Eye (tissue), 1 donor: ENCODE measurements at regions not wholly inside any gene's neighbourhood (a gene's known extent, or its start where the extent isn't known, plus 50 kb on each side); places are given as distances from the start of the nearest gene placed in this dataset.
A peak's percentile ranks its signal among the peaks of the same experiment; 100 is the strongest.

Experiments
- DNase-seq: peaks from one replicate; pipeline ENCODE4 v3.0.0-alpha.2; 2015

DNA sequence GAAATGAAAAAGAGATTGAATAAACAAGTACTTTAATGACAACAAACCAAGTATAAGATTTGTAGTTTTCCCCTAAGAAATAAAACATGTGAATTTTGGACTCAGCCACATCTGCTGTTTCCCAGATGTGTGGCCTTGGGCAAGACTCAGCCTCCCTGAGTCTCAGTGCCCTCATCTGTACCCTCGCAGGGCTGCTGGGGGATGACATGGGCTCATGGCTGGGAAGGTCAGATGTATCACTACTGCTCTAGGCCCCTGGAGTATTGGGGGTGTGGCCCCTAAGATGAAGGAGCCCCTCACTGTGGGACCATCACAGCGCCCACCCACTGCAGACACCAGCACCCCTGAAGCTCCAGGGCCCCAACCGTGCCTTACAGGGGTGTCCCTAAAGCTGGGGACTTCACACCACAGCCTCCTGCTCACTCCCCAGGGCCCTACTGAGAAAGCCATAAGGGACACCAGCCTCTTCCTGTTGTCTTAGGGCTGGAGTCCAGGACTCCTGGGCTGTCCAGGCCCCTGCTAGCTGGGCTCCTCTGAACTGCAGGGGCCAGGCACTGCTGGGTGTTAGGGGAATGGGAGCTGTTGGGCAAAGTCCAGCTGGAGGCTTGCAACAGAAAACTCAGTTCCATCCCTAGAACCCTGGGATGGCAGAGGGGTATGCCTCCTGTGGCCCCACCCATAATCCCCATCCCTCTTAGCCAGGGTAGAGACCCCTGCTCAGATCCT, 104.0 kb upstream of the WNT4 start:
- no peak for DNase-seq

DNA sequence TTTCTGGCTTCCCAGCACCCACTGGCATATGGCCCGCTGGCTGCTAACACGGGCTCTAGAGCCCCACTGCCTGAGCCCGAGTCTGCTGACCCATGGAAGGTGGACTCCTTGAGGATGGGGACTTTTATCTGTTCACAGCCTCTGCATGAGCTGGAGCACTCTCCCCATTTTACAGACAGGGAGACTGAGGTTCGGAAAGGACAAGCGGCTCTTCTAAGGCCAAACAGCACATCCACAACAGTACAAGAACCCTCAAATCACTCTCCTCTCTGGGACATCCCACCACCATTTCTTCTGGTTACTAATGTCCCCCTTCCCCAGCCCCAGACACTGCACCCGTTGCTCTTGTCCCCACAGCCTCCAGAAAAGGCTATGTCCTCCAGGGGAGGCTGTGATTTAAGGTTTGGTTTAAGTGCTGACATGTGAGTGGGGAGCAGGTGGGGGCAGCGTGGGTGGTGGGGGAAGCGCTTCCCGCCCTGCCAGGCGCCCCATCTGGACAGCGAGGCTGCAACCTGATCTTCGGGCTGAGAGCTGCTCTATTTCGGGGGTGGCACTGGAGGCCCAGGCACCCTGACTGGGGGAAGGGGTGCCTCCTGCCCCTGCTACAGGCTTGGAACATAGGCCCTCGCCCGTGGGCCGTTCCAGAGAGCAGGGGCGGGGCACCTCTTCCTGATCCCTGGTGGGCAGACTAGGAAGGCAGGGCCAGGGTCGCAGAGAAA, 104.8 kb upstream of the WNT4 start:
- no peak for DNase-seq

DNA sequence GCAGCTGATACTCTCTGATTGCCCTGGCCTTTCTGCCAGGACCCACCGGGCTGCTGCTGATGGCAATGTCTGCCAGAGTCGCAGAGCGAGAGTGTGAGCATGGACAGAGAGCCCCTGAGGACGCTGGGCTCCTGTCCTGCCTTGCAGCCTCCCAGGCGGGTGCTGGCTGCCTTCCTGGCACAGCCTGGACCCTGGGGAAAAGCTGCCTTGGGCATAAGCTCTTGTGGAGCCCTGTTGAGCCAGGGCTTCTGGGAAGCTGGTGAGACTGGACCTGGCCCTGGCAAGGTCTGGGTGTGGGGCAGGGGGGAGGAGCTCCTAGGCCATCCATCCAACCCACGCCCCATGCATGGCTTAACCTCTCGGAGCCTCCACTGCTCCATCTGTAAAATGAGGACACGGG, 105.8 kb upstream of the WNT4 start:
- no peak for DNase-seq

DNA sequence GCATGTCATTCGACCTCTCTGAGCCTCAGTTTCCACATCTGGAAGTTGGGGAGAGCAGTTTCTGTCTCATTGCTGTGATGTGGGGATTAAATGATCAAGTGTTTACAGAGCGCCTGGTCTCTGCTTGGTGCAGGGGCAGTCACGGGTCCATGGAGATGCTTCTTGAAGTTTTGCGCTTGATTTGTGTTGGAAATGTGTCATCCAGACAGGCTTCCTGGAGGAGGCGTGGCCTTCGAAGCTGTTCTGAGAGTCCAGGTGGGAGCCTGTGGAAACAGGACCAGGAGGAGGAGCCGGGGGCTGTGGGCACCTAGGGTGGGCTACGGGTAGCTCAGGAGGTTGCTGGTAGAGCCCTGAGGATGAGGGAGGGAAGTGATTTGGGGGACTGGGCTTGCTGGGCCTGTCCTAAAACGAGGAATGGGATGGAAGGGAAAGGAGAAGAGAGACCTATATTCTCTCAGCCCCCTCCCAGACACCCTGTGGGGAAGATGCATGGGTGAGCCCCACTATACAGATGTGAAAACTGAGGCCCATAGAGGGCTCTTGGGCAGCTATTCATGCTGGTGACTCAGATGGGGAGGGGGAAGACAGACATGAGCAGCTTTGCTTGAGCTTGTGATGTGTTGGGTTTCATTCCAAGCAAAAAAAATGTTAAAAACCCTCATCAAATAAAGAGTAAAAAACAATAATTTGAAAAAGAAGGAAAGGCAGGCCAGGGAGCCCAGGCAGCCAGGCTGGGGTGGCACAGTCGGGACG, 107.2 kb upstream of the WNT4 start:
- DNase-seq = no peak

DNA sequence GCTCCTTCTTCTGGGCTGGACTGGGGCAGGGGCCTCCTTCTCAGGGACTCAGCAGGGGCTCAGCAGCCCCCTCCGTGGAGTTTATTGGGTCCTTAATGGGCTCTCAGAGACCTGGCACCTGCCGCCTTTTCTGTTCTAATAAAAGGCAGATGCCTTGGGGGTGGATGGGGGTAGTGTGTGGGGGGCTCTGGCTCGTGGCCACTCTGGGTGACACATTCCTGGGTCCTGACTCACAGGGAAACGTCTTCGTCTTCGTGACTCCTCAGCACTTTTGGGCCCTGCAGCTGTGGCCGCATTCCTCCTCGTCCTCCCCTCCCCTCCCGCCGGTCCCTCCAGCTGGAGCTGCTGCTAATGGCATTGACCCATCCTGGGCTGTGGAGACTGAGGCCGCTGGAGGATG, 107.8 kb upstream of the WNT4 start:
- DNase-seq = peak; percentile 54

DNA sequence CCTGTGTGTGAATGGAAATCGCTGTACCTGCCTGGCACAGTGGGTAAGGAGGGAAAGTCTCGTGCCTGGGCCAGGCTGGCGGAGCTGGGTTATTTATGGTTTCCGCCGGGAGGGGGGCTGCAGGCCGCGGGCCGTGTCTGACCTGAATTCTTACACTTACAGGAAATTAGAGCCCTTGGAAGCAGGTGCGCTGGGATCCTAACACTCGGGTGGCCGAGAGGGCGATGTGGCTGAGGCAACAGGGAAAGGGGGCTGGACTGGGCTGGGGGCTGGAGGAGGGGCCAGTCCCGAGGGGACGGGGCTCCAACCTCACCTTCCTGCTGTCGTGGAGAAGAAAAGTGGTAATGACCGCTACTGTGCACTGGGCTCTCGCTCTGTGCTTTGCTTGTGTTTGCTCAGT, 109.4 kb upstream of the WNT4 start:
- no peak for DNase-seq

DNA sequence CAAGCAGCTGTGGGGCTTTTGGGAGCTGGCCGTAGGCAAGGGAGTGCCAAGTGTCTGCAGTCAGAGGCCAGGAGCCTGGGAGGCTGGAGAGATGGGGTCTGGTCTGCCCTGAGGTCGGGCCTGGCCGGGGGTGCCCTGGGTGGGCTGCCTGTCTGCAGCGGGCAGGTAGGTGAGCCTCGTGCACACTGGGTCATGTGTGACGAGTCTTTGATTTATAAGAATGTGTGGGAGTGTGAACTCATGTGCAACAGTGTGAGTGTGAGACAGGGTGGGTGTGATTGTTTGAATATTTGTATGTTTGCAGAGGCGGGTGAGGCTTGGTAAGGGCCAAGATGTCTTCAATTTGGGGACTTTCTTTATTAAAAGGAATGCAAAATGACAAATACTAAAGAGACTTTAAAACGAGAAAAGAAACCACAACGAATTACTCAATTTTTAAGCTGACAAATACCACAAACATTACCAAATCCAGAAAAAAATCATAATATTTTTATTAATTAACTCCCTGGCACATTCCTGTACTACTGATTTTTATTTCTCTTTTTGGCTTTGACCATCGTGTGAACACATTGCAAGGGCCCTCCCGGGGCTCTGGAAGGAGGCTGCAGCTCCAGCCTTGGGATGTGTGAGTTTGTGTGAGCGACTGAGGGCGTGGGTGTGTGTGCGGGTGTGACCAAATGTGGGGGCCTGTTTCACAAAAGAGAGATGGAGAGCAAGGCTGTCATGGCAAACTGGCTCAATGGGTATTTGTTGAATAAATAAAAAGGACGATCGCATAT, 110.3 kb upstream of the WNT4 start:
- no peak for DNase-seq

DNA sequence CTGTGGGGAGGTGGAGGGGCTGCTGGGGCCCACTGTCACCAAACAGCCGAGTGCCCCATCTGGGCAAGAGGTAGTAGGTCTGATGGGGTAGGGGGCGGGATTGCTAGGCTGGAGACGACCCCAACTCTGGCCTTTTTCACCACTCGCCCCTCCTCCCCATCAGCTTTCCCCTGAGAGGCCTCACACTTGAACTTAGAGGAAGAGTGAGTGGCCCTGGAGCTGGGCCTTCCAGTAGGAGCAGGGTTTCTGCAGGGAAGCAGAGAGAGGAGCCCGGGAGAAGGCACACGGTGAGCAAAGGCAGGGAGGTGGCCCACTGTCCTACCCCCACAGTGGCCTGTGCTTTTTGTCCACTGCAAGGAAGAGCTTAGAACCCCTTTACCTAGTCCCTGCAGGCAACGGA, 111.9 kb upstream of the WNT4 start:
- no peak for DNase-seq

DNA sequence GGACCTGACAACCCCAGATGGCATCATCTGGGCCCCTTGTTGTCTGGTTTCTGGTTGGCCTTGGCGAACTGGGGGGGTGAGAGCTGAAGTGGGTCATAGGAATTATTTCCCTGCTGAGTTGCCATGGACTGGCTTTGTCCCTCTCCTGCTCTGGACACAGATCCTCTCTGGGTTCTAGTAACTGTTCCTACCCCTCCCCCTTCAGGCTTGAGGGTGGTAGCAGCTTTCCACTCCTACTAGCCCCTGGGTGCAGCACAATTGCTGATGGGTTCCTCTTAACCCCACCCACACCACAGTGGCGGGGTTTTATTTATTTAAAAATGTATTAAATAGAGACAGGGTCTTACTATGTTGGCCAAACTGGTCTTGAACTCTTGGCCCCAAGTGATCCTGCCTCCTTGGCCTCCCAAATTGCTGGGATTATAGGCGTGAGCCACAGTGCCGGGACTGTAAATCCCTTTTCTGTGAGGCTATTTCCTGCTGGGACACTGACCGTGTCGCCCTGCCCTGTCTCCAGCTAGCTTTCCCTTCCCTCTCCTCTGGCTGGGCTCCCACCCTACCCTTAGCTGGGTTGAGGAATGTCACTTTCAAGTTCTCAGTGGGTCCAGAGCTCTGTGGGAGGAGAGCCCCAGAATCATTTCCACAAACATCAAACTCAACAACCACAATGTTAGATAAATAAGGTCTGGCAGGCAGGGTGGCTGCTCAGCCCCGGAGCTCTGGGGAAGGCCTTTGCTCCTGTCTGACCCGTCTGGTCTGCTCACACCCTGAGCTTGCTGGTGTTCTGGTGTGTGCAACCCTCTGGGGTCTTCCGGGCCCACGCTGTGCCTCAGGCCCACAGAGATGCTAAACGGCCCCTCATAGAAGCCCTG, 112.7 kb upstream of the WNT4 start:
- no peak for DNase-seq

DNA sequence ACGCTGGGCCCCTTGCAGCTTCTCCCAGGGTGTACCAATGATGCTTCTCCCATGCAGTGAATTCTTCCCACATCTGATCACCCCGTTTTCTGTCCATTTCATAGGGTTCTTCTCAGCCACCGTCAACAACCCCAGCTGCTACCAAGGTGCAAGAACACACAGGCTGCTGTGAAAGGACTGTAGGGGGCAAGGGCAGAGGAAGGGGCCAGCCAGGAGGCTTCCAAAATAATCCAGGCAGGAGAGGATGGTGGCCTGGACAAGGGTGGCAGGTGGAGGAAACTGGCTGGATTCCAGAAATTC, 113.3 kb upstream of the WNT4 start:
- no peak for DNase-seq

DNA sequence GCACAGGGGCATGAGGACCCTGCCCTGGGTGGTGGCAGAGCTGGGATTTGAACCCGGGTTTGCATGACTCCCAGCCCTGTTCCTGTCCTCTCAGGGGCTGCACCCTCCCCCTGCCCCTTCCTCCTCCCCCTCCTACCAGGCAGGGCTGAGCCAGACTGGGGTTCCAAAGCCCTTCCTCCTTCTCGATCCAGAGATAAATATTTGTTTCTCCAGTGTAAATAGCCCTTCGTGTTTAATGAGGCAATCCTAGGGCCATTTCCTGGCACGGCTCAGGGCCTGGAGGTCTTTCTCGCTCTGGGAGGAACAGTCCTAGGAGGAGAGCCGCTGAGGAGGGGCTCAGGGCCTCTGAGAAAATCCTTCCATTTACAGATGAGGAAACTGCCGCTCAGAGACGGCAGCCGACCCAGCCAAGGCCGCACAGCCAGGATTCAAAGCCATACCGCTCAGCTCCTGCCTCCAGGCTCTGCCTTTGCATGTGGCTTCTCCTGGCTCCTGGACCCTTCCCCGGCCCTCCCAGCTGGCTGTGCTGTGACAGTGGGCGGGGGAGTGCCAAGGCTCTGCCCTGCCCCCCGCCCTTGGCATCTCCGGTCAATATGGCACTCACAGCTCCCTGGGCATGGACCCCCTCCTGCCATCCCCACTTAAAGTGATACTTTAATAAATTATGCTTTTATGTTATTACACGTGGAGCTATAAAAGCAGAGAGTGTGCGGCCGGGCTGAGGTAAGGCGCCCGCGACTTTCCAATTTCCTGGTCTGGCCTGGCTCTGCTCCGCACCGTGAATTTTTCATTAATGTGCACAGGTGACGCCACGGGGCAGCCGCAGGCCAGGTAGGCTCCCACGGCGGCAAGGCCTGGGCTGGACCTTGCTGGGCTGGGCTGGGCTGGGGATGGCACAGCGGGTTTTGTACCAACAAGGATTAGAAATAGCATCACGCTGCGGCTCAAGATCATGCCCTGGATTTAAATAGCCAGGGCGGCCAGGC, 114.7 kb upstream of the WNT4 start:
- no peak for DNase-seq

DNA sequence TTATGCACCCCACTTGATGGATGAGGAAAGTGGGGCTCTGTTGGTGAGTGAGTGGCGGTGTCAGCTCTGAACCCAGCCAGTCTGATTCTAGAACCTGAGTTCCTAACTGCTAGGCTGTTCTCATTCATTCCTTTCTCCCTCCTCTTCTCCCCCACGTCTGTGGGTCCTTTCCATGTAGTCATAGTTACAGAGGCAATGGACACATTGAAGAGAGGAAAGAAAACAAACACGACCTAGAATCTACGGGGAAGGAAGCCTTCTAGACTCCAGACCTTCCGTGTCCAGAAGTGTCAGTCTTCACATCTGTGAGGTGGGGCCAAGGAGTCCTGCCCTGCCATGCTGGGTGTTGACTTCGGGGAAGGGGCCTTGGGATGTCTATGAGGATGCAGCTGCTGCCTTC, 115.8 kb upstream of the WNT4 start:
- DNase-seq = no peak

DNA sequence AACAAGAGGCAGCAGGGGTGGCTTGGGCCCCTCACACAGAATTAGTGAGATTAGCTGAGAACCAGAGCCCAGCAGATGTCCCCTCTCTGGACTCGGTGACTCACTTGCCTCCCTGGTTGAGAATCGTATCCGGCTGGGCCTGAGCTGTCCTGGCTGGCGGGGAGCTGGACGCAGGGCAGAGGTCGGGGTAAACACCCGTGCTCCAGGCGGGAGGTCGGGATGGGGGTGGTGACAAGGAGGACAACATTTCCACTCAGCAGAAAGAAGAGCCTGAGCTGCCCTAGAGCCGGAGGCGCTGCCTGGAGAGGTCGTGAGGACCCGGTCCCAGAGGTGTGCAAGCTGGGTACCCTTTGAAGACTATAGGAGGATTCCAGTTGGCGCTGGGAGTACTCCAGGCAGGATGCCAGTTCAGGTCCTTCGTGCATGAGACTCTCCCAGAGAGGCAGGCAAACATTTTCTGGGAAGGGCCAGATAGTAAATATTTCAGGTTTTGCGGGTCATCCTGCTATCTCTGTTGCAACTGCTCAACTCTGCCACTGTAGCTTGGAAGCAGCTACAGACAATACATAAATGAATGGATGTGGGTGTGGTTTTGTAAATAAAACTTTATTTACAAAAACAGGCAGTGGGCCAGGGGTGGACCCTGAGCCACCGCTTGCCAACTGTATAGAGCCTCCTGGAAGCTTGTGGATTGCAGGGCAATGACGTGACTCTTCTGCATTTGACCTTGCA, 116.8 kb upstream of the WNT4 start:
- no peak for DNase-seq

DNA sequence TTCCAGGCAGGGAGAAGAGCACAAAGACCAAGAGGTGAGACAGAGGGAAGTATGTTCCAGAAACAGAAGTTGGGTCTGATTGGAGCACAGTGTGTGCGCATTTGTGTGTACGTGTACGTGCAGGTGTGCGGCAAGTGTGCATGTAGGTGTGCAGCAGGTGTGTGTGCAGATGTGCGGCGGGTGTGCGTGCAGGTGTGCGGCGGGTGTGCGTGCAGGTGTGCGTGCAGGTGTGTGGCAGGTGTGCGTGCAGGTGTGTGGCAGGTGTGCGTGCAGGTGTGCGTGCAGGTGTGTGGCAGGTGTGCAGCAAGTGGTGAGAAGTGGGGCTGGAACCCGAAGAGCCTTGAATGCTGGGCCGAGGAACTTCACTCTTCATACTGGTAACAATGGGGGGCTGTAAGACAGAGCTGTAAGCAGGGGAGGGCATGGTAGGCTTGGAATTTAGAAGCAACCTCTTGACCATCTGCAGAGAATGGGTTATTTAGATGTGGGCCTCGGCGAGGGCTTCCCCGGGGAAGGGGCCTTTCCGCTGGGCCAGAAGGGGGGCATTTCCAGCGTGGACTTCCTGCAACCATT, 118.0 kb upstream of the WNT4 start:
- DNase-seq = no peak

DNA sequence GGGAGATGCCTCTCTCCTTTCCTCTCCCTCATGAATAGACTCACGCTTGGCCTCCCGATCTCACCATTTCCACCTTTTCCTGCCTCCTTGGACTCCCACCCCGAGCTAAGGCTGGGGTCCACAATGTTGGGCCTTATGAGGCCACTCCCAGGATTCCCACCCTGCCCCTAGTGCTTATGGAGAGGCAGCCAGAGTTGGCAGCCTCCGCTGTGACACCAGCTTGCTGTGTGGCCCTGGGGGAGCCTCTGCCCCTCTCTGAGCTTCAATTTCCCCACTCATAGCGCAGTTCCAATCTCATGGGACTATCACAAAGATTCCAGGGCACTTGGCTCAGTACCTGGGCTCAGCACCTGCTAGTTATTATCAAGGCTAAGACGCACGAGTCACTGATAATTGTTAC, 118.7 kb upstream of the WNT4 start:
- no peak for DNase-seq

DNA sequence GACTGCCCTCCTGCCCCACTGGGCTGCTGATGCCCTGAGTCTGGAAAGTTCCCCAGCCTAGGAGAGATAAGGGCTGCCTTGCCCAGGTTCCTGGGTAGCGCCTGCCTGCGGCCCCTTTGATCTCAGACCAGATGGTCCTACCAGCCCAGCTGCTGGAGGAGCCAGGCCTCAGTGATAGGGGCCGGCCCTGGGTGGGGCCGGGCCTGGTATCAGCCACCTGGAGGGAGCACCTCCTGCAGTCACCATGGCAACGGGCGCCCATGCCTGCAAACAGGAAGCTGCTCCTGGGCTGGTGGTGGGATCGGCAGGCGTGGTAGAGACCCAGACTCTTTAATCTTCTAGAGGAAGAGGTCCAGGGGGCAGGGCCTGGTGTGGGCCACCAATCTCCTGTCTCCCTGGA, 119.7 kb upstream of the WNT4 start:
- no peak for DNase-seq

DNA sequence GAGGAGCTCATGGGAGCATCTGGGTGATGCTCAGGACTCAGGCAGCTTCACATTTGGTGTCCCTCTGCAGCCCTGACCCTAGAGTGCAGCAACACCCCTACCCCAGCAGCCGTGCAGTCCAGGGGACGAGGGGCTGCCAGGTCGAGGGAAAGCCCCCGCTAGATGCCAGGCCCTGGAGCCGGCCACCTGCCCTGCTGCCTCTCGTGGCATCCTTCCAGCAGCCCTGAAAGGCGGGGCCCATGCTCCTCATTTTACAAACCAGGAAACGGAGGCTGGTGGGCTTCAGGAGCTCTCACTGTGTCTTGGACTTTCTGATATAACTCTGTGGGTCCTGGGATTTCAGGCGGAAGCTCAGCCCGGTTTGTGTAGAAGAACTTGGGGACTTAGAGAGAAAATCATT, 120.5 kb upstream of the WNT4 start:
- no peak for DNase-seq

DNA sequence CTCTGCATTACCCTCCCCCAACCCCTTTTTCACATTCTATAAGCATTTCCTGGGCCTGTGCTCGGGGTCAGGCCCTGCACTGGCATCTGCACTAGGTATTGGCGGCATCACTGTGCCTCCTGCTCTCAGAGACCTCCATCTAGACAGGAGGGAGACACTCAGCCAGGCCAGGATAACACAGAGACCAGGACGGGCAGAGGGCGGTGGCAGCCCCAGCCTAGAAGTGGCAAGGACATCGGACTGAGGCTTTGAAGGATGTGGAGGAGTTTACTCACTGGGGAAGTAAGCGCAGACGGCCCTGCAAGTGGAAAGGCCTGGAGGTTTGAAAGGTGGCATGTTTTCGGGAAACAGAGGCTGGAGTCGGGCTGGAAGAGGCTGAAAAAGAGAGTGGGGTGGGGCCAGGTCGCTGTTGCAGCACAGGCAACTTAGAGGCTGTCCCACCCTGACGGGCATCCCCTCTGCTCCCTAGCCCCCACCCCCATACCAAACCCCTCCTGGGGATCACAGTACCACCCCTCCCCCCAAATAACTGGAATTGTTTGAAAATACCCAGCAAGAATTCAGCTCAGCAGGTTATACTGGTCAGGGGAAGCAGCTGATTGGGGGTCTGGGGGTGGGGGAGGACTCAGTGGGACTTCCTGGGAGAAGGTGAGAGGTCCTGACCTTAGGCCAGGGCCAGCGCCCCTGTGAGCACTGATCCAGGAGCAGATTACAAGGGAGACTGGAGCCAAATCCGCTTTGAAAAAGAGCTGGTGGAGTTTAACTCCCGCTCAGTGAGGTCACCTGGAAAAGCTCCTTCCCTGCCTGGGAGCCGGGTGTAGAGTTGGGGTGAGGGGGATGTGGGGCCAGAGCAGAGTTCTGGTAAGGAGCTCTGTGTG, 121.8 kb upstream of the WNT4 start:
- no peak for DNase-seq

DNA sequence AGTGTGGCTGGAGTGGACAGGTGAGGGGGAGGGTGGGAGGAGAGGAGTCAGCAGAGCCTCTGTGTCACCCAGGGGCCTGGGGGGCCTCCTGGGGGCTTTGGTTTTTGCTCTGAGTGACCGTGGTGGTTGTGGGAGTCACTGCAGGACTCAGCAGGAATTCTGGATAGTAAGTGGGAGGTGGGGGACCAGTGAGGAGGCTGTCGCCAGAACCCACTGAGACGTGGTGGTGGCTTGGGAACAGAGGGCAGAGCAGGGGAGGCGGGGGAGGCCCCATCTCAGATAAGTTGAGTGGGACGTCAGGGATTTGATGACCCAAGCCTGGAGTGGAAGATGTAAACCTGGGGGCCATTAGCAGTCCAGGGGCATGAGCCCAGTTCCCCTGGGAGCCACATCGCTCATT, 123.2 kb upstream of the WNT4 start:
- DNase-seq = no peak
